ENCODE measurements at regions not wholly inside any gene's neighbourhood (a gene's known extent, or its start where the extent isn't known, plus 50 kb on each side); places are given as distances from the start of the nearest gene placed in this dataset.

DNA sequence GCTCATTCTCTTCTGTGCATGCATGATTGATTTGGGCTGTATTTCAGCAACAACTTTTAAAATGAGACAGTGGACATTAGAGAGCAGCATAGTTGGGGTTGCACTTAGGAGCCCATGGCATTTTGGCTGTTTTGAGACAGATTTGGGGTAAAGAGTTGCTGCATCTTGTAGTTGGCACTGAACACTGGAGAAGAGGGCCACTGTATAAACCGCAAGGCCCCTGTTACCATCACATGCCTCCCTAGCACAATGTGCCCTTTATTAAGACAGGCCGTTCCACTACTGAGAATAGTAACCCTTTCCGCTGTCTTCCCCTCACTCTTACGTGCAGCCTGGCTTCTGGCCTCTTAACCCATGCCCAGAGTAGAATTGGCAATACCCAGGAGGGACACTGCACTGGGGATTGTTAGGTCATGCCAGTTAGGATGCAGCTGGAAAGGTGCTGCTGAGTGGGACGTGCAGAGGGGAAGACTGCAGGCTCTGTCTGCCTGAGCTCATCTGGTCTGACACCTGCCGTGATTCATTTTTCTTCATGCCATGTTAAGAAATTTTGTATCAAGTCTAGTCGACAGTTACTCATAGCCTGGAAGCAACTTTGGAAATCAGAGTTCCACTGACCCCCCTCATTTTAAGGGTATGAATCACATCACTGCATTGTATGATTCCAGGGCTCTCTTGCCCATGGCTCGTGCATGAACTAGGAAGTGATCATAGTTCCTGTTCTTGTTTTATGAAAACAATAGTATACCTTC lies 146.9 kb upstream of the DMRT1 start:
- no peak overlapping the region for H3K4me3 Mint-ChIP-seq
- Histone ChIP-seq H2AFZ (replicated peaks) (no peak overlapping the region), H3F3A (ENCODE audit: low read depth) (peaks cover 4% of the 10 kb centered on the region), H3K4me1 (peaks cover 31% of the 10 kb centered on the region), H3K9me3 (ENCODE audit: low read depth) (no peaks in the 10 kb centered on the region), H3K27ac (no peak overlapping the region), H3K4me3 (no peak overlapping the region), H3K36me3 (no peaks in the 10 kb centered on the region), H4K20me1 (ENCODE audit: low read depth) (no peaks in the 10 kb centered on the region), H3K27me3 (no peaks in the 10 kb centered on the region), H3K4me2 (peak overlapping the region; percentile 58), H3K79me2 (ENCODE audit: low read depth) (no peaks in the 10 kb centered on the region), H3K9ac (no peak overlapping the region)
- peaks cover 2% of the 10 kb centered on the region for H3K36me3 Mint-ChIP-seq
- H3K27me3 Mint-ChIP-seq (ENCODE audit: insufficient read depth, low read depth): no peaks in the 10 kb centered on the region
- TF ChIP-seq EZH2 (IDR thresholded peaks at IDR 0.05) (no peak), EZH2phosphoT487 (IDR thresholded peaks at IDR 0.05) (no peak)
- TF ChIP-seq, protein P1, sequence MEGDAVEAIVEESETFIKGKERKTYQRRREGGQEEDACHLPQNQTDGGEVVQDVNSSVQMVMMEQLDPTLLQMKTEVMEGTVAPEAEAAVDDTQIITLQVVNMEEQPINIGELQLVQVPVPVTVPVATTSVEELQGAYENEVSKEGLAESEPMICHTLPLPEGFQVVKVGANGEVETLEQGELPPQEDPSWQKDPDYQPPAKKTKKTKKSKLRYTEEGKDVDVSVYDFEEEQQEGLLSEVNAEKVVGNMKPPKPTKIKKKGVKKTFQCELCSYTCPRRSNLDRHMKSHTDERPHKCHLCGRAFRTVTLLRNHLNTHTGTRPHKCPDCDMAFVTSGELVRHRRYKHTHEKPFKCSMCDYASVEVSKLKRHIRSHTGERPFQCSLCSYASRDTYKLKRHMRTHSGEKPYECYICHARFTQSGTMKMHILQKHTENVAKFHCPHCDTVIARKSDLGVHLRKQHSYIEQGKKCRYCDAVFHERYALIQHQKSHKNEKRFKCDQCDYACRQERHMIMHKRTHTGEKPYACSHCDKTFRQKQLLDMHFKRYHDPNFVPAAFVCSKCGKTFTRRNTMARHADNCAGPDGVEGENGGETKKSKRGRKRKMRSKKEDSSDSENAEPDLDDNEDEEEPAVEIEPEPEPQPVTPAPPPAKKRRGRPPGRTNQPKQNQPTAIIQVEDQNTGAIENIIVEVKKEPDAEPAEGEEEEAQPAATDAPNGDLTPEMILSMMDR (IDR thresholded peaks at IDR 0.05): no peak
- peaks cover 58% of the 10 kb centered on the region for H3K4me1 Mint-ChIP-seq
- H3K27ac Mint-ChIP-seq: peak overlapping the region; percentile 24
- no peak for DNase-seq (ENCODE audit: low spot score)
- H3K9me3 Mint-ChIP-seq: no peaks in the 10 kb centered on the region

GRCh38 chr9:695252-695651 lies 146.2 kb upstream of the DMRT1 start:
- H4K20me1 ChIP-seq (ENCODE audit: low read depth): no peaks in the 10 kb centered on the region
- no peak overlapping the region for H2AFZ ChIP-seq (replicated peaks)
- H3K27me3 ChIP-seq: no peaks in the 10 kb centered on the region
- peaks cover 35% of the 10 kb centered on the region for H3K4me1 ChIP-seq
- no peak overlapping the region for H3K4me3 Mint-ChIP-seq
- no peak overlapping the region for H3K9ac ChIP-seq
- peaks cover 4% of the 10 kb centered on the region for H3F3A ChIP-seq (ENCODE audit: low read depth)
- H3K36me3 Mint-ChIP-seq: peaks cover 2% of the 10 kb centered on the region
- H3K27ac ChIP-seq: no peak overlapping the region
- H3K4me3 ChIP-seq: no peak overlapping the region
- peaks cover 62% of the 10 kb centered on the region for H3K4me1 Mint-ChIP-seq
- H3K9me3 ChIP-seq (ENCODE audit: low read depth): no peaks in the 10 kb centered on the region
- no peaks in the 10 kb centered on the region for H3K9me3 Mint-ChIP-seq
- no peak overlapping the region for H3K4me2 ChIP-seq
- no peak for DNase-seq (ENCODE audit: low spot score)
- H3K79me2 ChIP-seq (ENCODE audit: low read depth): no peaks in the 10 kb centered on the region
- no peaks in the 10 kb centered on the region for H3K27me3 Mint-ChIP-seq (ENCODE audit: insufficient read depth, low read depth)
- TF ChIP-seq EZH2phosphoT487 (IDR thresholded peaks at IDR 0.05): no peak
- TF ChIP-seq, protein P1 (IDR thresholded peaks at IDR 0.05): no peak
- no peak for TF ChIP-seq EZH2 (IDR thresholded peaks at IDR 0.05)
- H3K27ac Mint-ChIP-seq: no peak overlapping the region
- no peaks in the 10 kb centered on the region for H3K36me3 ChIP-seq

GRCh38 chr9:696332-697323 lies 144.9 kb upstream of the DMRT1 start:
- H3K36me3 ChIP-seq: no peaks in the 10 kb centered on the region
- H3K79me2 ChIP-seq (ENCODE audit: low read depth): no peaks in the 10 kb centered on the region
- no peak overlapping the region for H3K4me3 ChIP-seq
- no peaks in the 10 kb centered on the region for H3K9me3 ChIP-seq (ENCODE audit: low read depth)
- H3K9ac ChIP-seq: no peak overlapping the region
- H3K4me1 Mint-ChIP-seq: peaks cover 64% of the 10 kb centered on the region
- no peak overlapping the region for H3K4me2 ChIP-seq
- H3K36me3 Mint-ChIP-seq: peaks cover 2% of the 10 kb centered on the region
- no peak overlapping the region for H3K27ac ChIP-seq
- peaks cover 4% of the 10 kb centered on the region for H3F3A ChIP-seq (ENCODE audit: low read depth)
- no peaks in the 10 kb centered on the region for H3K9me3 Mint-ChIP-seq
- no peak overlapping the region for H3K4me3 Mint-ChIP-seq
- H4K20me1 ChIP-seq (ENCODE audit: low read depth): no peaks in the 10 kb centered on the region
- no peak overlapping the region for H2AFZ ChIP-seq (replicated peaks)
- H3K27ac Mint-ChIP-seq: no peak overlapping the region
- TF ChIP-seq EZH2 (IDR thresholded peaks at IDR 0.05) (no peak), EZH2phosphoT487 (IDR thresholded peaks at IDR 0.05) (no peak)
- TF ChIP-seq, protein P1 (IDR thresholded peaks at IDR 0.05): no peak
- no peaks in the 10 kb centered on the region for H3K27me3 Mint-ChIP-seq (ENCODE audit: insufficient read depth, low read depth)
- H3K4me1 ChIP-seq: peaks cover 33% of the 10 kb centered on the region
- DNase-seq (ENCODE audit: low spot score): no peak
- no peaks in the 10 kb centered on the region for H3K27me3 ChIP-seq
